GM12878 (cell line): ENCODE measurements at regions not wholly inside any gene's neighbourhood (a gene's known extent, or its start where the extent isn't known, plus 50 kb on each side); places are given as distances from the start of the nearest gene placed in this dataset.
A peak's percentile ranks its signal among the peaks of the same experiment; 100 is the strongest.

Experiments used
- BACH1 ChIP-seq: fragments of 450-650 bp; IDR thresholded peaks from 2 replicates; pipeline ENCODE4 v1.6.1; 2017; ENCODE audit warnings: mild to moderate bottlenecking, borderline replicate concordance
- BHLHE40 ChIP-seq, 2 experiments: fragments of 450-650 bp in 1 of 2; IDR thresholded peaks; 2 replicates each; pipeline ENCODE4 v1.6.1; 2011 to 2017; ENCODE audit warnings: low read depth in 2 of 2, borderline replicate concordance in 1 of 2, improper control_type of control experiment in 1 of 2, low read length in 1 of 2, mild to moderate bottlenecking in 1 of 2
- CEBPB ChIP-seq, 2 experiments: fragments of 150-350 bp in 1 of 2; IDR thresholded peaks; 2 replicates each; pipeline ENCODE4 v1.6.1; 2012 to 2014; ENCODE audit warnings: low read depth in 2 of 2, low read length in 2 of 2, borderline replicate concordance in 1 of 2, inconsistent platforms in 1 of 2
- DPF2 ChIP-seq: fragments of 450-650 bp; IDR thresholded peaks from 2 replicates; pipeline ENCODE4 v1.6.1; 2017; ENCODE audit warnings: mild to moderate bottlenecking
- EGR1 ChIP-seq, 2 experiments: IDR thresholded peaks; 1 replicate in 1 of 2; 2 replicates in 1 of 2; pipeline ENCODE4 v1.6.1; 2011 to 2012; ENCODE audit warnings: low read depth in 2 of 2, low read length in 2 of 2, borderline replicate concordance in 1 of 2, mild to moderate bottlenecking in 1 of 2, moderate library complexity in 1 of 2
- EZH2 ChIP-seq: IDR thresholded peaks from 2 replicates; pipeline ENCODE4 v1.6.1; 2012; ENCODE audit warnings: low read depth, mild to moderate bottlenecking, control low read depth, inconsistent platforms, low read length, borderline replicate concordance; ENCODE audit not compliant: control insufficient read depth
- FOS ChIP-seq: IDR thresholded peaks from 3 replicates; pipeline ENCODE4 v1.6.1; 2011; ENCODE audit warnings: borderline replicate concordance; ENCODE audit not compliant: insufficient read length; ENCODE audit errors: extremely low read depth
- FOXK2 ChIP-seq: fragments of 450-650 bp; IDR thresholded peaks from 2 replicates; pipeline ENCODE4 v1.6.1; 2017; ENCODE audit warnings: mild to moderate bottlenecking, moderate library complexity
- GABPA ChIP-seq: IDR thresholded peaks from 2 replicates; pipeline ENCODE4 v1.6.1; 2014; ENCODE audit warnings: antibody characterized with exemption, low read depth, mild to moderate bottlenecking, inconsistent platforms
- GATAD2B ChIP-seq: fragments of 450-650 bp; conservative IDR thresholded peaks from 2 replicates; pipeline ENCODE4 v1.6.1; 2017; ENCODE audit warnings: low read depth, mild to moderate bottlenecking, moderate library complexity
- KDM1A ChIP-seq: fragments of 200-600 bp; sonication (generic); IDR thresholded peaks from 2 replicates; pipeline ENCODE4 v1.6.1; 2016; ENCODE audit warnings: borderline replicate concordance
- MEF2B ChIP-seq: fragments of 450-650 bp; IDR thresholded peaks from 2 replicates; pipeline ENCODE4 v1.6.1; 2018; ENCODE audit warnings: mild to moderate bottlenecking, moderate library complexity; ENCODE audit not compliant: partially characterized antibody, poor library complexity, severe bottlenecking
- MTA2 ChIP-seq: fragments of 450-650 bp; IDR thresholded peaks from 2 replicates; pipeline ENCODE4 v1.6.1; 2016; ENCODE audit warnings: low read depth, mild to moderate bottlenecking, moderate library complexity
- NFYB ChIP-seq: IDR thresholded peaks from 2 replicates; pipeline ENCODE4 v1.6.1; 2011; ENCODE audit warnings: low read depth, mild to moderate bottlenecking, low read length, improper control_type of control experiment, moderate library complexity; ENCODE audit not compliant: insufficient read depth
- PAX8 ChIP-seq: fragments of 450-650 bp; IDR thresholded peaks from 2 replicates; pipeline ENCODE4 v1.6.1; 2017; ENCODE audit warnings: mild to moderate bottlenecking, moderate library complexity
- POLR2A ChIP-seq: IDR thresholded peaks from 2 replicates; pipeline ENCODE4 v1.6.1; 2011; ENCODE audit warnings: low read depth, mild to moderate bottlenecking, low read length
- POU2F2 ChIP-seq: IDR thresholded peaks from 3 replicates; pipeline ENCODE4 v1.6.1; 2011; ENCODE audit warnings: low read depth, mild to moderate bottlenecking, low read length, borderline replicate concordance
- RAD21 ChIP-seq: IDR thresholded peaks from 2 replicates; pipeline ENCODE4 v1.6.1; 2011; ENCODE audit warnings: mild to moderate bottlenecking, low read depth, low read length, moderate library complexity; ENCODE audit not compliant: insufficient read depth
- SREBF1 ChIP-seq: IDR thresholded peaks from 2 replicates; pipeline ENCODE4 v1.6.1; 2012; ENCODE audit warnings: mild to moderate bottlenecking, low read length
- TBL1XR1 ChIP-seq: IDR thresholded peaks from 2 replicates; pipeline ENCODE4 v1.6.1; 2012; ENCODE audit warnings: low read depth, low read length, improper control_type of control experiment
- TCF12 ChIP-seq: IDR thresholded peaks from 2 replicates; pipeline ENCODE4 v1.6.1; 2011; ENCODE audit warnings: low read depth, mild to moderate bottlenecking, low read length
- YBX1 ChIP-seq: fragments of 450-650 bp; IDR thresholded peaks from 2 replicates; pipeline ENCODE4 v1.6.1; 2016; ENCODE audit warnings: antibody characterized with exemption
- ZNF207 ChIP-seq: fragments of 450-650 bp; IDR thresholded peaks from 2 replicates; pipeline ENCODE4 v1.6.1; 2014; ENCODE audit warnings: antibody characterized with exemption, mild to moderate bottlenecking, borderline replicate concordance
- ZNF622 ChIP-seq: fragments of 450-650 bp; IDR thresholded peaks from 2 replicates; pipeline ENCODE4 v1.6.1; 2017; ENCODE audit warnings: mild to moderate bottlenecking, inconsistent platforms
- TF ChIP-seq, protein P1 (sequence below): fragments of 450-650 bp; IDR thresholded peaks from 2 replicates; pipeline ENCODE4 v1.6.1; 2017; ENCODE audit warnings: borderline replicate concordance
- TF ChIP-seq, protein P2 (sequence below): fragments of 450-650 bp; formaldehyde crosslinking; IDR thresholded peaks from 2 replicates; pipeline ENCODE4 v1.5.0; 2022; ENCODE audit warnings: mild to moderate bottlenecking, missing genetic modification characterization
- TF ChIP-seq, protein P3 (sequence below): fragments of 450-650 bp; IDR thresholded peaks from 2 replicates; pipeline ENCODE4 v1.6.1; 2014; ENCODE audit warnings: mild to moderate bottlenecking

DNA sequence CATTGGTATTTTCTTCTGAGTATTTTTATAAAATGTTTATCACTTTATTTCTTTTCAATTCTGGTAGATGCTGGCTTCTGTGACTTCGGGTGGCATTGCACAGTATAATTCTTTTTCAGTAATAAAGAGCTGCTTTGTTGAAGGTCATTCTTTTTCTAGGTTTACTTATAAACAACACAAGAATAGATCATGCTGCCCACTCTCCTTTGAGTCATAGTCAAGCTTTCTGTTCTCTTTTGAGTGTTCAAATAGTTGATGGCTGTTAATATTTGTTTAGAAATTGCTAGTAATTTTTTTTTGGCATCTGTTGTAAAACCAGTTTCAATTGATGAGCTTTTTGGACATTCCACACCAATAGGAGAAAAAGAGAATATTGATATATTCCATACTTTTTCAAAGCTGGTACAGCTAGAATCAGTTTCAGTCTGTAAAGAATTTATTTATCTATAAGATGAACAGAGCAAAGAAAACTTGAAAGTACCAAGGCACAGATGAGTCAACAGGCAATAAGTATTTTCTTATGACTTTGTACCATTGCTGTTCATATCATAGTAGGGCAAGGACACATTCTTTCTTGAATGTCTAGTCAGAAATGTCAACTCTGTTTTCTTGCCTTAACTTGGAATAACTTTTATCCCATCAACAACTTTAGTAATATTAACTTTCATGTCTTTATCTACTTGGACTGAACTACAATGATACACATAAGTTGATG lies 513.0 kb upstream of the SEL1L start (continued):
- TF ChIP-seq GATAD2B = no peak
- no peak for TF ChIP-seq NFYB
- TF ChIP-seq, protein P1, sequence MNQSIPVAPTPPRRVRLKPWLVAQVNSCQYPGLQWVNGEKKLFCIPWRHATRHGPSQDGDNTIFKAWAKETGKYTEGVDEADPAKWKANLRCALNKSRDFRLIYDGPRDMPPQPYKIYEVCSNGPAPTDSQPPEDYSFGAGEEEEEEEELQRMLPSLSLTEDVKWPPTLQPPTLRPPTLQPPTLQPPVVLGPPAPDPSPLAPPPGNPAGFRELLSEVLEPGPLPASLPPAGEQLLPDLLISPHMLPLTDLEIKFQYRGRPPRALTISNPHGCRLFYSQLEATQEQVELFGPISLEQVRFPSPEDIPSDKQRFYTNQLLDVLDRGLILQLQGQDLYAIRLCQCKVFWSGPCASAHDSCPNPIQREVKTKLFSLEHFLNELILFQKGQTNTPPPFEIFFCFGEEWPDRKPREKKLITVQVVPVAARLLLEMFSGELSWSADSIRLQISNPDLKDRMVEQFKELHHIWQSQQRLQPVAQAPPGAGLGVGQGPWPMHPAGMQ = no peak
- TF ChIP-seq GABPA = peak; percentile 16; the same call in 1 of the 2 replicates
- no peak for TF ChIP-seq PAX8
- TF ChIP-seq POLR2A = no peak
- no peak for TF ChIP-seq TBL1XR1
- TF ChIP-seq DPF2 = peak; percentile 36; the same call in 1 of the 2 replicates
- no peak for TF ChIP-seq CEBPB (IDR thresholded peaks at IDR 0.05; ENCODE audit: borderline replicate concordance in 1 of 2, low read depth in 2 of 2, low read length in 2 of 2)
- no peak for TF ChIP-seq SREBF1
- TF ChIP-seq POU2F2 = no peak
- TF ChIP-seq, protein P2, sequence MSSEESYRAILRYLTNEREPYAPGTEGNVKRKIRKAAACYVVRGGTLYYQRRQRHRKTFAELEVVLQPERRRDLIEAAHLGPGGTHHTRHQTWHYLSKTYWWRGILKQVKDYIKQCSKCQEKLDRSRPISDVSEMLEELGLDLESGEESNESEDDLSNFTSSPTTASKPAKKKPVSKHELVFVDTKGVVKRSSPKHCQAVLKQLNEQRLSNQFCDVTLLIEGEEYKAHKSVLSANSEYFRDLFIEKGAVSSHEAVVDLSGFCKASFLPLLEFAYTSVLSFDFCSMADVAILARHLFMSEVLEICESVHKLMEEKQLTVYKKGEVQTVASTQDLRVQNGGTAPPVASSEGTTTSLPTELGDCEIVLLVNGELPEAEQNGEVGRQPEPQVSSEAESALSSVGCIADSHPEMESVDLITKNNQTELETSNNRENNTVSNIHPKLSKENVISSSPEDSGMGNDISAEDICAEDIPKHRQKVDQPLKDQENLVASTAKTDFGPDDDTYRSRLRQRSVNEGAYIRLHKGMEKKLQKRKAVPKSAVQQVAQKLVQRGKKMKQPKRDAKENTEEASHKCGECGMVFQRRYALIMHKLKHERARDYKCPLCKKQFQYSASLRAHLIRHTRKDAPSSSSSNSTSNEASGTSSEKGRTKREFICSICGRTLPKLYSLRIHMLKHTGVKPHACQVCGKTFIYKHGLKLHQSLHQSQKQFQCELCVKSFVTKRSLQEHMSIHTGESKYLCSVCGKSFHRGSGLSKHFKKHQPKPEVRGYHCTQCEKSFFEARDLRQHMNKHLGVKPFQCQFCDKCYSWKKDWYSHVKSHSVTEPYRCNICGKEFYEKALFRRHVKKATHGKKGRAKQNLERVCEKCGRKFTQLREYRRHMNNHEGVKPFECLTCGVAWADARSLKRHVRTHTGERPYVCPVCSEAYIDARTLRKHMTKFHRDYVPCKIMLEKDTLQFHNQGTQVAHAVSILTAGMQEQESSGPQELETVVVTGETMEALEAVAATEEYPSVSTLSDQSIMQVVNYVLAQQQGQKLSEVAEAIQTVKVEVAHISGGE (CRISPR knock-in tag) = no peak
- no peak for TF ChIP-seq ZNF622
- TF ChIP-seq RAD21 = no peak
- TF ChIP-seq BACH1 = no peak
- TF ChIP-seq EGR1 (IDR thresholded peaks at IDR 0.05; ENCODE audit: borderline replicate concordance in 1 of 2, low read depth in 2 of 2, low read length in 2 of 2) = no peak
- TF ChIP-seq BHLHE40 (IDR thresholded peaks at IDR 0.05; ENCODE audit: borderline replicate concordance in 1 of 2, low read depth in 2 of 2, low read length in 1 of 2) = no peak
- no peak for TF ChIP-seq YBX1
- no peak for TF ChIP-seq ZNF207
- TF ChIP-seq FOXK2 = no peak
- TF ChIP-seq FOS = no peak
- TF ChIP-seq, protein P3, sequence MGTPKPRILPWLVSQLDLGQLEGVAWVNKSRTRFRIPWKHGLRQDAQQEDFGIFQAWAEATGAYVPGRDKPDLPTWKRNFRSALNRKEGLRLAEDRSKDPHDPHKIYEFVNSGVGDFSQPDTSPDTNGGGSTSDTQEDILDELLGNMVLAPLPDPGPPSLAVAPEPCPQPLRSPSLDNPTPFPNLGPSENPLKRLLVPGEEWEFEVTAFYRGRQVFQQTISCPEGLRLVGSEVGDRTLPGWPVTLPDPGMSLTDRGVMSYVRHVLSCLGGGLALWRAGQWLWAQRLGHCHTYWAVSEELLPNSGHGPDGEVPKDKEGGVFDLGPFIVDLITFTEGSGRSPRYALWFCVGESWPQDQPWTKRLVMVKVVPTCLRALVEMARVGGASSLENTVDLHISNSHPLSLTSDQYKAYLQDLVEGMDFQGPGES = no peak
- TF ChIP-seq EZH2 = no peak
- TF ChIP-seq MEF2B = peak; percentile 70
- TF ChIP-seq MTA2 = peak; percentile 48; the same call in 1 of the 2 replicates
- TF ChIP-seq TCF12 = no peak
- no peak for TF ChIP-seq KDM1A
